Ishikawa (cell line): ENCODE measurements at regions not wholly inside any gene's neighbourhood (a gene's known extent, or its start where the extent isn't known, plus 50 kb on each side); places are given as distances from the start of the nearest gene placed in this dataset.

Experiments
- CEBPB ChIP-seq: IDR thresholded peaks from 2 replicates; pipeline ENCODE4 v1.6.1; 2012
- CREB1 ChIP-seq: IDR thresholded peaks from 2 replicates; pipeline ENCODE4 v1.6.1; 2012; ENCODE audit warnings: low read depth
- EGR1 ChIP-seq: IDR thresholded peaks from 2 replicates; pipeline ENCODE4 v1.6.1; 2012
- EP300 ChIP-seq: IDR thresholded peaks from 2 replicates; pipeline ENCODE4 v1.6.1; 2012; ENCODE audit warnings: borderline replicate concordance
- FOXM1 ChIP-seq: IDR thresholded peaks from 2 replicates; pipeline ENCODE4 v1.6.1; 2012; ENCODE audit warnings: low read depth, borderline replicate concordance
- NFIC ChIP-seq: IDR thresholded peaks from 2 replicates; pipeline ENCODE4 v1.6.1; 2012
- RAD21 ChIP-seq: IDR thresholded peaks from 2 replicates; pipeline ENCODE4 v1.6.1; 2012; ENCODE audit warnings: low read depth
- REST ChIP-seq: IDR thresholded peaks from 2 replicates; pipeline ENCODE4 v1.6.1; 2012; ENCODE audit warnings: low read depth, mild to moderate bottlenecking
- TAF1 ChIP-seq: IDR thresholded peaks from 2 replicates; pipeline ENCODE4 v1.6.1; 2012; ENCODE audit warnings: low read depth, mild to moderate bottlenecking
- TCF12 ChIP-seq: IDR thresholded peaks from 2 replicates; pipeline ENCODE4 v1.6.1; 2012; ENCODE audit warnings: low read depth
- TEAD4 ChIP-seq: IDR thresholded peaks from 2 replicates; pipeline ENCODE4 v1.6.1; 2012
- USF1 ChIP-seq: IDR thresholded peaks from 2 replicates; pipeline ENCODE4 v1.6.1; 2012
- YY1 ChIP-seq: IDR thresholded peaks from 2 replicates; pipeline ENCODE4 v1.6.1; 2012; ENCODE audit warnings: low read depth
- ZBTB7A ChIP-seq: IDR thresholded peaks from 2 replicates; pipeline ENCODE4 v1.6.1; 2012; ENCODE audit warnings: low read depth
- TF ChIP-seq, protein P1 (sequence below): IDR thresholded peaks from 2 replicates; pipeline ENCODE4 v1.6.1; 2012

- TF ChIP-seq TAF1 (no peak), EP300 (no peak), RAD21 (no peak), CREB1 (no peak), CEBPB (no peak), NFIC (no peak), TEAD4 (no peak), USF1 (no peak), FOXM1 (no peak), EGR1 (no peak), REST (no peak), ZBTB7A (no peak), TCF12 (no peak), YY1 (no peak)
- TF ChIP-seq, protein P1, sequence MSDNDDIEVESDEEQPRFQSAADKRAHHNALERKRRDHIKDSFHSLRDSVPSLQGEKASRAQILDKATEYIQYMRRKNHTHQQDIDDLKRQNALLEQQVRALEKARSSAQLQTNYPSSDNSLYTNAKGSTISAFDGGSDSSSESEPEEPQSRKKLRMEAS: no peak
These were observed 1238.7 kb downstream of the TBC1D22A start for GRCh38 chr22:48001101-48001500.

GRCh38 chr22:47997612-47998011, 1235.2 kb downstream of the TBC1D22A start:
- no peak for TF ChIP-seq CEBPB
- no peak for TF ChIP-seq REST
- TF ChIP-seq EP300: no peak
- TF ChIP-seq TAF1: no peak
- no peak for TF ChIP-seq ZBTB7A
- no peak for TF ChIP-seq TCF12

DNA sequence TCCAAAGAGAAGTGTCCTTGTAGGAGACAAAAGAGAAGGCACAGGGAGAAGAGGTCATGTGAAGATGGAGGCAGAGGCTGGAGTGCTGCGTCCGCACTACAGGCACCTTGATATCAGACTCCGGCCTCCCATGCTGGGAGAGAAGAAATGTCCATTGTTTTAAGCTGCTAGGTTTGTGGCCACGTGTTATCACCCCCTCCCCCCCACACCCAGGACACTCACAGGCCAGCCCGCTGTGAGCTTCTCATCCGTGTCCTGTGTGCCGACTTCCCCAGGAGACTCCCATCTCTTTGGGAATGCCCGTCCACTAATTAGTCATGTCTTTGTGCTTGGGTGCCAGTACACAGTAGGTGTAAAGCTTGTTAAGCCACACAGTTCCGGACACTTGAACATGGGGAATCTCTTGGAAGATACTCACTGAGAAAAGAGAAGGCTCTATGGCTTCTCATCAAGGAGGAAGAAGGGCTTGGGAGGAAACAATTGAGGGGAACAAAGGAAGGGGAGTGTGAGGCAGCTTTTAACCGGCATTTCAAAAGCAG, 1234.7 kb downstream of the TBC1D22A start:
- peak; percentile 85 for TF ChIP-seq FOXM1
- peak; percentile 94 for TF ChIP-seq EP300
- peak; percentile 96 for TF ChIP-seq TCF12
- TF ChIP-seq TEAD4: peak; percentile 94
- no peak for TF ChIP-seq CREB1
- TF ChIP-seq RAD21: 0 out of 2 replicates have a peak, but pooled peaks have one; percentile 17
- TF ChIP-seq REST: no peak
- TF ChIP-seq EGR1: no peak
- TF ChIP-seq USF1: peak; percentile 79
- peak; percentile 44; the same call in 1 of the 2 replicates for TF ChIP-seq CEBPB
- no peak for TF ChIP-seq ZBTB7A
- TF ChIP-seq NFIC: peak; percentile 95
- 0 out of 2 replicates have a peak, but pooled peaks have one; percentile 5 for TF ChIP-seq YY1
- TF ChIP-seq, protein P1: peak; percentile 94
- TF ChIP-seq TAF1: no peak

- no peak for TF ChIP-seq EGR1
- no peak for TF ChIP-seq CEBPB
These were observed 1234.0 kb downstream of the TBC1D22A start for GRCh38 chr22:47996446-47996857.

- no peak for TF ChIP-seq NFIC
- no peak for TF ChIP-seq CREB1
- no peak for TF ChIP-seq REST
- TF ChIP-seq TAF1: no peak
- TF ChIP-seq TCF12: no peak
- no peak for TF ChIP-seq USF1
- TF ChIP-seq ZBTB7A: no peak
- no peak for TF ChIP-seq FOXM1
- TF ChIP-seq TEAD4: no peak
- no peak for TF ChIP-seq EGR1
These were observed 1233.3 kb downstream of the TBC1D22A start for GRCh38 chr22:47995718-47996117.
